NCI-H2196 treated with DMSO at 0.1 percent for 48 hours (cell line): ENCODE measurements at regions not wholly inside any gene's neighbourhood (a gene's known extent, or its start where the extent isn't known, plus 50 kb on each side); places are given as distances from the start of the nearest gene placed in this dataset.
"Not testable (repeated sequence)": the region's sequence is repeated elsewhere in the genome, so short reads cannot be mapped to it uniquely, and the experiment has no call there.

Source experiments
- DNase-seq: peaks from one replicate; lab custom pipeline; 2025; ENCODE audit not compliant: unreplicated experiment; lab: John Stamatoyannopoulos, UW

GRCh38 chr2:11950896-11951295 is 204.5 kb downstream of the LPIN1 start:
- no peak for DNase-seq

DNA sequence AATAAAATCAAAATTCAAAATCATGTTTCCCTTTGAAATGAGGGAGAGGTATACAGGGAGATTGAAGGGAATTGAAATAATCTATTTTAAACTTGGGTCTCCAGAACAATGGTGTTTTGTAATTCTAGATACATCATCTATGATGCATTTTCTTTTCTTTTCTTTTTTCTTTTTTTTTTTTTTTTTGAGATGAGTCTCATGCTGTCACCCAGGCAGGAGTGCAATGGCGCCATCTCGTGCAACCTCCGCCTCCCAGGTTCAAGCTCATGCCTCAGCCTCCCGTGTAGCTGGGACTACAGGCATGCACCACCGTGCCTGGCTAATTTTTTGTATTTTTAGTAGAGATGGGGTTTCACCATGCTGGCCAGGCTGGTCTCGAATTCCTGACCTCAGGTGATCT is 205.1 kb downstream of the LPIN1 start:
- DNase-seq, result not testable (repeated sequence)

- DNase-seq, result no peak
Observed at GRCh38 chr2:11953258-11953657, 206.8 kb downstream of the LPIN1 start.

- DNase-seq, result no peak
Observed at GRCh38 chr2:11955314-11955713, 208.9 kb downstream of the LPIN1 start.

DNA sequence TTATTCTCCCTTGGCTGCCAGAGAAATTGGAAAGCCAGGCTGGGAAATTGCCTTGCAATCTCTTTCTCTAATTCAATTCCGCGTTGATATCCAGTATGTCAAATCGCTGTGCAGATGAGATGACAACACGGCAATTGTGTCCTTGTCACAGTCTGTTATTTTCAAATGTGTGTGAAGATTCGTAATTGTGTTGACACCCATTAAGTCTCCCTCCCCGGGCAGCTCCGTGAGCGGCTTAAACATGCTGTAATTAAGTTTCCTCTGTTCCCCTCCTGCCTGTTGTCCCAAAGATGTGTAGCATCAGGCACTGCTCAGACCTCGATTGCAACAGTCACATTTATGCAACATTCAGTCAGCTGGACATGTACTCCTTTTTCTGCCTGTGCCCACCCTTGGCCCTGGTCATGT is 209.5 kb downstream of the LPIN1 start:
- no peak for DNase-seq

- DNase-seq, result no peak
Observed at GRCh38 chr2:11962707-11963328, 216.4 kb downstream of the LPIN1 start.

DNA sequence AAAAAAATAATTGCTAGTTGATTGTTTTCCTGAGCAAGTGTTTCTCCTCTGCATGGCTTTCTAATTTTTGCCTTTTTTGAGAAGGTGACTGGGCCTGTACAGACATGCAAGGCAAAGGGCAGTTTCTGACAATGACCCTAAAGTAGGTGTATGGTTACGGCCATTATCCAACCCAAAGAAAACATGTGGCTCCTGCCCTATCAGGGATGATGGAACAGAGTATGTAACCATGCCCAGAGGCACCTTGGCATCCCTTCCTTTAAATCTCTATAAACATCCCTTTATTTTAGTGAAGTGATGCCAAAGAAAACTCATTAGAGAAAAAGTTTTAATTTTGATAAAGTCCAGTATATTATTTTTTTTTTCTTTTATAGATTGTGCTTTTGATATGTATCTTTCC is 217.5 kb downstream of the LPIN1 start:
- peak; percentile 12 for DNase-seq

GRCh38 chr2:11967946-11968465 is 221.6 kb downstream of the LPIN1 start:
- no peak for DNase-seq

DNA sequence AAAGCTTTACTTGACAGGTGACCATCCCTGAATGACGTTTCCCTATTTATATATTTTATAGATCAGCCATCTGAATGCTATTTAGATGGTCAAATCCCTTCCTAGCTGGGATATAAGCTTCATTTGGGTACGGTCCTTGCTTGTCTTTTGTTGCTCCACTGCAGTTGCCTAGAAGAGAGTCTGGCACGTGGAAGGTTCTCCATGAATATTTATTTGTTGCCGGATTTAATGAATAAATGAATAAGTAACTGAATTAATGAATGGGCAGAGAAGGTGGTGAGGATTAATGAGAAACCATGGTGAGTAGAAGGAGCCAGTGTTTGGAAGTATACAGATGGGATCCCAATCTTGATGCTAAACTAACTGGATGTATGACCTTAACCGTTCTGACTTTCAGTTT is 222.1 kb downstream of the LPIN1 start:
- no peak for DNase-seq

DNA sequence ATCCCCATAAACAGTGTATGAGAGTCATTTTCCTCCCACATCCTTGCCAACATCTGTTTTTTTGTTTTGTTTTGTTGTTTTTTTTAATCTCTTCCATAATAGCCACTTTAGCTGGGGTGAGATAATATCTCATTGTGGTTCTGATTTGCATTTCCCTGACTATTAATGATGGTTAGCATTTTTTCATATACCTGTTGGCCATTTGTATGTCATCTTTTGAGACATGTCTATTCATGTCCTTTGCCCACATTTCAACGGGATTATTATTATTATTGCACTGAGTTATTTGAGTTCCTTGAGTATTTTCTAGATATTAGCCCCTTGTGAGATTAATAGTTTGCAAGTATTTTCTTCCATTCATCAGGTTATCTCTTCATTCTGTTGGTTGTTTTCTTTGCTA is 223.3 kb downstream of the LPIN1 start:
- no peak for DNase-seq

DNA sequence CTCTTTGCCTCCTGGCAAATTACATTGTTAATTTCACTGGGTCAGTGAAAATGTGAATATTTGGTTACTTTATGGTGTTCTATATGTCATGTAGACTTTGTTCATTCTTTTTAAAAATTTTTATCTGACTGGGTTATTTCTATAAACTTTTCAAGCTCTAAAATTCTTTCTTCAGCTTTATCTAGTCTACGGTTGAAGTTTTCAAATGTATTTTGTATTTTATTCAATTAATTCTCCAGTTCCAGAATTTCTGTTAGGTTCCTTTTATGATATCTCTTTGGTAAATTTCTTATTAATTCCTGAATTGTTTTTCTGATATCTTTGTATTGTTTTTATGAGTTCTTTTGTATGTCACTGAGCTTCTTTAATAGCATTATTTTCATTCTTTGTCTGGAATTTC is 228.1 kb downstream of the LPIN1 start:
- no peak for DNase-seq

DNA sequence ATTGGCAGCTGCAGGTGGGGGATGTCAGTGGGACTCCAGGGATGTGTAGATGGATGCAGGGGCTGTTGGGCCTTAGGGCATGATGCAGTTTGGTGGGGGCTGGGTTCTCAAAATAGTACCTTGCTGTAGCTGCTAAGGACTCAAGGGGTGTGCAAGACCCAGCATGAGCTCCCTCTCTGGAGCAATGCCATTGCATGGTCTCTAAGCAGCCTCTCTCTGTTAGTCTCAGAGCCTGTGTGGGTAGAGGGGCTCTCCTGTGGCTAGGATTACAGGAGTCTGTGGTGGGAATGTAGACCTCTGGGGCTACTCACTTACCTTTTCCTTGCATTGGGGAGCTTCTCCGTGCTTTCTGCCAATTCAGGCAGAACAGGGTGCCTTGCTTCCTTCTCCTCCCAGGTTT is 228.9 kb downstream of the LPIN1 start:
- DNase-seq, result no peak

- DNase-seq, result no peak
Observed at GRCh38 chr2:11976073-11976472, 229.6 kb downstream of the LPIN1 start.

DNA sequence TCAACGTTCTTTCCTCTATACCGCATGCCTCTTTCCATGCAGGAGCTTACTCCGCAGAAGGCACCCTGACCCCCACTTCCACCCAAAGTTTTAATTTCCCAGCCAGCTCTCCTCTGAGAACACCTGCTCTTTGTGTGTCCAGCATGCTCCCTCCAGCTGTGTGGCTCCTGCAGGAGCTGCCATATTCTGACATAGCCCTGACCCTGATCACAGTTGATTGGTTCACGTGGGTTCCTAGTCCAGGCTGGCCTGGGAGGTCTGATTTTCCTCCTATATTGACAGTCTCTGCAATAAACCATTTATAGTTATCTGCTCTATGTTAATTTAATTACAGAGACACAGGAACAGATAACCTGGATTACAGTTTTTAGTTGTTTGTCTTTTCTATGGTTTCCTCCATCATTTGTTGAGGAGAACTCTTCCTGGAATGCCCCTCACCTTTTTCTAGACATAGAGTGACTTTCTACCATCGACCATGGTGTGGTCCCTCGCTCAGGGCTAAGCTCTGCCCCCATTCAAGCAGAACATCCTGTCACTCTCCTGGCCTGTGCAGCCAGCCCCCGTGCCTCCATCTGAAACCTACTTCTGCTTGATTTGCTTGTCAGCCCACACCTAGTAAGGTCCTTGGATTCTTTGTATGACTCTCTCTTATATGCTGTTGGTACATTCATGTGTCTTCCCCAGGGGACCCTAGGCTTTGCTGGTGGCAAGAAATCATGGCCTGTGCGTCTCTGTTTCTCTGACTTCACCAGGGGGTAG is 231.5 kb downstream of the LPIN1 start:
- DNase-seq, result no peak

- no peak for DNase-seq
Observed at GRCh38 chr2:11980809-11981208, 234.4 kb downstream of the LPIN1 start.

DNA sequence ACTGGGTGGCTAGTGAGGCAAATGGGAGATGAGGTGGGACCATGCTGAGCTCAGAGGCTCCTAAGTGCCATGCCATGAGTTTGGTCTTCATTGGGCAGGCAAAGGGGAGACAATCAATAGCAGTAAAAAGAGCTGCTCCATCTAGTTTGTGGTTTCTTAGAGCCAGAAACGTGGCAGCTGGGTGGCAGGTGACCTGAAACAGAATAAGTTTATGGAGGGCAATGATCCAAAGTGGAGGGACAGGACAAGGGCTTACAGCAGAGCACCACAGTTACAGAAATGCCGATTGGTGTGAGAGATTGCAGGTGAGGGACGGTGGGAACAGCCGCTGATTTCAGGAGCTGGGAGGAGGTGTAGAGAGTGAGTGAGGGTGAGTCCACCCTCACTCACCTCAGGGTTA is 237.0 kb downstream of the LPIN1 start:
- DNase-seq, result no peak

GRCh38 chr2:11983870-11984269 is 237.4 kb downstream of the LPIN1 start:
- no peak for DNase-seq

DNA sequence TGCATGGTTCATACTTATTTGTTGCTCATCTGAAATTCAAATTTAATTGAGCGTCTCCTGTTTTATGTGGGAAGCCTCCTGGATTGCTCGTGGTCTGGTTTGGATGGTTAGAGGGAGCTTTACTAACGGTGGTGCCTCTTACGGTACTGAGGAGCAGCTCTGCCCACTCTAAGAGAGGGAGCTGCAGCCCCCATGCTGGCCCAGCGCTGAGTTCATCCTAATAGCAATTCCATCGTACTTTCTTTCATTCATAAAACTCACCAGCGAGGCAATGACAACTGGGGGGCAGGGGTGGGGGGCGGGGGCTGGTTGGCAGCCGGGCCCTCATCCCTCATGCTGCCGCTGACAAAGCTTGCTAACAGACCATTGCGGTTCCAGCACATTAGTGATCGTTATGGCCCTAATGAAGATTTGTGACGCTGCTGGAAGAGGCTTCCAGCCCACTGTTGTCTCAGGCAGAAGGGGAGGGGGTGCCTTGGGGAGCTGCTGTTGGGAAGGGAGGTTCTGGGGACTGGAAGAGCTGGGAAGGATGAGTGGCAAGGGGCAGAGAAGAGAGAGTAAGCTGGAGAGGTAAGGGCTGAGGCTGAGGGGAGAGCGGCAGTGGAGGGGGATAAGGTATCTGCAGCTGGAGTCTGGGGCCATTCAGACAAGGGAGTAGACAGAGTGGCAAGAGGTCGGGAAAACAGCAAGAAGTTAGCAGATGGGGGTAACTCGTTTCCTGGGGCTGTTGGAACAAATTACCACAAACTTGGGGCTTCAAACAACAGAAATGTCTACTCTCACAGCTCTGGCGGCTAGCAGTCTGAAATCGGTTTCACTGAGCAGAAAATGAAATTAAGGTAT is 238.1 kb downstream of the LPIN1 start:
- no peak for DNase-seq

- DNase-seq, result no peak
Observed at GRCh38 chr2:11985817-11986566, 239.6 kb downstream of the LPIN1 start.

DNA sequence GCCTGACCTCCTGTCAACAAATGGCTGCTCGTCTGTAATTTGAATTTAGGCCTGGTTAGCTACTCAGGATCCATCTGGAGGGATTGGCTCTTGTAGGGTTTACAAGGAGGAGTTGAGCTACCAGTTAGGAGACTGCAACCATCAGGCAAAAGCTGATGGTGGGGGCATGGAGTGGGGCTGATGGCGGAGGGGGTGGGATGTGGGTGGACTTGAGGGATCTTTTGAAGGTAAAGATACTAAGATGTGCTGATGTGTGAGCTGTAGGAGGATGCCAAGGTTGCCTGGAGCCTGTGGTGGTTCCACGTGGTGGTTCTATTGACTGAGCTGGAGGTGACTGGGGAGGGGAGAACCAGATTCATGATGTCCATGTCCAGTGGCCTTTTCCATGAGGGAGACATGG is 240.7 kb downstream of the LPIN1 start:
- DNase-seq, result no peak
